H1 (cell line): ENCODE measurements at regions not wholly inside any gene's neighbourhood (a gene's known extent, or its start where the extent isn't known, plus 50 kb on each side); places are given as distances from the start of the nearest gene placed in this dataset.
A peak's percentile ranks its signal among the peaks of the same experiment; 100 is the strongest.

Experiments
- CTCF ChIA-PET: fragments of 300-600 bp; sonication (Branson Sonifier 250); formaldehyde crosslinking; loops from one replicate; lab custom pipeline; 2021; ENCODE audit not compliant: partially characterized antibody; lab: Charles Lee
- POLR2A ChIA-PET: fragments of 300-600 bp; sonication (Branson Sonifier 250); formaldehyde crosslinking; loops from one replicate; lab custom pipeline; 2021; ENCODE audit warnings: inconsistent platforms; ENCODE audit not compliant: partially characterized antibody; lab: Charles Lee
- DNase-seq, 2 experiments: peaks; one replicate each; pipeline versions ENCODE4 v3.0.0 to v3.0.0-alpha.2; 2010 to 2022; ENCODE audit warnings: low spot score in 2 of 2, low read depth in 1 of 2, mixed read lengths in 1 of 2
- FAIRE-seq: peaks from 2 replicates; lab custom pipeline; 2011; peaks lifted over from hg19 to GRCh38; lab: Jason Lieb, UNC
- H2AFZ ChIP-seq: 2 replicates; pipeline ENCODE4 v1.8.1; 2012; ENCODE audit warnings: low read length, inconsistent platforms
- H2AK5ac ChIP-seq: 2 replicates; pipeline ENCODE4 v1.6.1; 2013; ENCODE audit warnings: low read depth, low read length
- H2BK120ac ChIP-seq: replicated peaks from 2 replicates; pipeline ENCODE3; 2013; ENCODE audit warnings: low read depth, low read length, inconsistent platforms
- H2BK12ac ChIP-seq: 2 replicates; pipeline ENCODE4 v1.6.1; 2013; ENCODE audit warnings: low read depth, low read length
- H2BK15ac ChIP-seq: 2 replicates; pipeline ENCODE4 v1.6.1; 2013; ENCODE audit warnings: low read length
- H2BK20ac ChIP-seq: 2 replicates; pipeline ENCODE4 v1.6.1; 2013; ENCODE audit warnings: low read length
- H2BK5ac ChIP-seq: 2 replicates; pipeline ENCODE4 v1.6.1; 2013; ENCODE audit warnings: low read depth, low read length
- H3K14ac ChIP-seq: 2 replicates; pipeline ENCODE4 v1.6.1; 2013; ENCODE audit warnings: inconsistent platforms; ENCODE audit not compliant: insufficient read length
- H3K18ac ChIP-seq: 2 replicates; pipeline ENCODE4 v1.6.1; 2013; ENCODE audit warnings: low read length; ENCODE audit errors: extremely low read depth
- H3K23ac ChIP-seq: 2 replicates; pipeline ENCODE4 v1.6.1; 2013; ENCODE audit warnings: inconsistent platforms; ENCODE audit not compliant: insufficient read length
- H3K23me2 ChIP-seq: 2 replicates; pipeline ENCODE4 v1.6.1; 2013; ENCODE audit warnings: low read depth, low read length
- H3K27ac ChIP-seq: 2 replicates; pipeline ENCODE4 v1.6.1; 2011; ENCODE audit warnings: low read depth, low read length, inconsistent platforms
- H3K27me3 ChIP-seq, 4 experiments: replicated peaks in 1 of 4; 1 replicate in 1 of 4; 2 replicates in 3 of 4; pipeline versions ENCODE4 v1.6.1 to v1.8.1; 2011 to 2013; ENCODE audit warnings: low read length in 3 of 4, mild to moderate bottlenecking in 3 of 4, inconsistent platforms in 2 of 4, mixed read lengths in 2 of 4, moderate library complexity in 1 of 4; ENCODE audit not compliant: control insufficient read depth in 3 of 4, insufficient read depth in 3 of 4; ENCODE audit errors: extremely low read depth in 1 of 4
- H3K36me3 ChIP-seq, 4 experiments: 2 replicates each; pipeline versions ENCODE4 v1.6.1 to v1.8.1; 2011 to 2013; ENCODE audit warnings: mild to moderate bottlenecking in 4 of 4, low read length in 3 of 4, moderate library complexity in 2 of 4, control low read depth in 1 of 4, inconsistent platforms in 1 of 4; ENCODE audit not compliant: insufficient read depth in 4 of 4, control insufficient read depth in 2 of 4
- H3K4ac ChIP-seq: replicated peaks from 2 replicates; pipeline ENCODE3; 2013; ENCODE audit warnings: low read length, low read depth, mixed read lengths, inconsistent platforms; ENCODE audit not compliant: insufficient read length
- H3K4me1 ChIP-seq, 4 experiments: replicated peaks in 1 of 4; 1 replicate in 1 of 4; 2 replicates in 3 of 4; pipeline versions ENCODE4 v1.6.1 to v1.8.1; 2011 to 2013; ENCODE audit warnings: low read length in 3 of 4, inconsistent platforms in 2 of 4, mixed read lengths in 1 of 4; ENCODE audit not compliant: insufficient read depth in 4 of 4, control insufficient read depth in 3 of 4
- H3K4me2 ChIP-seq, 2 experiments: 2 replicates each; pipeline versions ENCODE4 v1.6.1 to v1.8.1; 2011 to 2013; ENCODE audit warnings: low read depth in 2 of 2, low read length in 2 of 2, control low read depth in 1 of 2, inconsistent platforms in 1 of 2, mild to moderate bottlenecking in 1 of 2; ENCODE audit not compliant: insufficient read depth in 1 of 2
- H3K4me3 ChIP-seq, 4 experiments: fragments of 200-600, 300-600 bp in 1 of 4; sonication (generic), shearing (Covaris generic), sonication (Bioruptor Twin) in 1 of 4; 2 replicates each; pipeline versions ENCODE4 v1.5.1 to v1.8.1; 2011 to 2016; ENCODE audit warnings: low read length in 4 of 4, low read depth in 3 of 4, control low read depth in 2 of 4, inconsistent platforms in 2 of 4, mild to moderate bottlenecking in 2 of 4, mixed read lengths in 1 of 4, moderate library complexity in 1 of 4; ENCODE audit not compliant: insufficient read depth in 2 of 4; ENCODE audit errors: extremely low read depth in 1 of 4
- H3K56ac ChIP-seq: replicated peaks from 2 replicates; pipeline ENCODE3; 2013; ENCODE audit warnings: low read depth, mild to moderate bottlenecking, mixed read lengths, low read length, inconsistent platforms; ENCODE audit not compliant: insufficient read length
- H3K79me1 ChIP-seq: 2 replicates; pipeline ENCODE4 v1.6.1; 2013; ENCODE audit warnings: low read depth, low read length, control low read depth
- H3K79me2 ChIP-seq, 2 experiments: 2 replicates each; pipeline versions ENCODE4 v1.6.1 to v1.8.1; 2012 to 2013; ENCODE audit warnings: low read length in 2 of 2, mild to moderate bottlenecking in 2 of 2, inconsistent platforms in 1 of 2; ENCODE audit not compliant: insufficient read depth in 2 of 2, control insufficient read depth in 1 of 2
- H3K9ac ChIP-seq, 4 experiments: replicated peaks in 1 of 4; 1 replicate in 1 of 4; 2 replicates in 3 of 4; pipeline versions ENCODE4 v1.6.1 to v1.8.1; 2011 to 2013; ENCODE audit warnings: low read depth in 3 of 4, low read length in 3 of 4, control low read depth in 2 of 4, mild to moderate bottlenecking in 2 of 4, moderate library complexity in 2 of 4, inconsistent platforms in 1 of 4; ENCODE audit errors: extremely low read depth in 1 of 4
- H3K9me3 ChIP-seq, 2 experiments: 2 replicates each; pipeline versions ENCODE4 v1.6.1 to v1.8.1; 2012 to 2013; ENCODE audit warnings: mild to moderate bottlenecking in 2 of 2, moderate library complexity in 2 of 2, control low read depth in 1 of 2, inconsistent platforms in 1 of 2, low read depth in 1 of 2, low read length in 1 of 2, mixed read lengths in 1 of 2; ENCODE audit not compliant: insufficient read depth in 2 of 2
- H4K20me1 ChIP-seq, 2 experiments: replicated peaks in 1 of 2; 2 replicates each; pipeline versions ENCODE3 to v1.8.1; 2011 to 2013; ENCODE audit warnings: inconsistent platforms in 2 of 2, low read length in 2 of 2, mild to moderate bottlenecking in 1 of 2; ENCODE audit not compliant: insufficient read depth in 2 of 2, control insufficient read depth in 1 of 2
- H4K5ac ChIP-seq: 2 replicates; pipeline ENCODE4 v1.6.1; 2013; ENCODE audit warnings: low read length, low read depth, mixed read lengths, inconsistent platforms; ENCODE audit not compliant: insufficient read length
- H4K8ac ChIP-seq: 2 replicates; pipeline ENCODE4 v1.8.0; 2013; ENCODE audit warnings: mild to moderate bottlenecking, moderate library complexity, low read length, inconsistent platforms; ENCODE audit not compliant: insufficient read depth; ENCODE audit errors: extremely low read depth
- H4K91ac ChIP-seq: replicated peaks from 2 replicates; pipeline ENCODE3; 2013; ENCODE audit warnings: low read length, mixed read lengths, inconsistent platforms; ENCODE audit not compliant: insufficient read length
- EZH2 ChIP-seq: fragments of 200-600 bp; sonication (generic); IDR thresholded peaks from 2 replicates; pipeline ENCODE4 v1.7.1; 2012; ENCODE audit warnings: low read depth, mild to moderate bottlenecking, moderate library complexity, low read length, inconsistent platforms; ENCODE audit not compliant: severe bottlenecking
- FOSL1 ChIP-seq: IDR thresholded peaks from 2 replicates; pipeline ENCODE4 v1.6.1; 2011; ENCODE audit warnings: mild to moderate bottlenecking, low read depth, low read length, moderate library complexity; ENCODE audit not compliant: insufficient read depth
- JUN ChIP-seq: IDR thresholded peaks from 2 replicates; pipeline ENCODE4 v1.6.1; 2011; ENCODE audit warnings: low read depth, mild to moderate bottlenecking, improper control_type of control experiment, low read length
- JUND ChIP-seq: IDR thresholded peaks from 2 replicates; pipeline ENCODE4 v1.6.1; 2011; ENCODE audit warnings: mild to moderate bottlenecking, improper control_type of control experiment, low read length
- NANOG ChIP-seq: IDR thresholded peaks from 2 replicates; pipeline ENCODE4 v1.6.1; 2011; ENCODE audit warnings: low read length, low read depth, mild to moderate bottlenecking, inconsistent platforms; ENCODE audit not compliant: insufficient read depth, poor library complexity, severe bottlenecking
- RAD21 ChIP-seq, 2 experiments: IDR thresholded peaks in 1 of 2; conservative IDR thresholded peaks in 1 of 2; 2 replicates each; pipeline ENCODE4 v1.6.1; 2011; ENCODE audit warnings: low read depth in 2 of 2, low read length in 2 of 2, improper control_type of control experiment in 1 of 2, inconsistent platforms in 1 of 2, mild to moderate bottlenecking in 1 of 2, moderate library complexity in 1 of 2
- SP2 ChIP-seq: IDR thresholded peaks from 2 replicates; pipeline ENCODE4 v1.6.1; 2012; ENCODE audit warnings: mild to moderate bottlenecking, low read length, inconsistent platforms
- TEAD4 ChIP-seq: IDR thresholded peaks from 2 replicates; pipeline ENCODE4 v1.6.1; 2012; ENCODE audit warnings: low read depth, low read length, inconsistent platforms, mixed read lengths
- YY1 ChIP-seq: IDR thresholded peaks from 2 replicates; pipeline ENCODE4 v1.6.1; 2011; ENCODE audit warnings: low read depth, mild to moderate bottlenecking, low read length
- WGBS, 2 experiments: shearing (Covaris generic) in 1 of 2; methylation state at CpG; one replicate each; pipeline versions ENCODE4 v1.1.6 to v1.1.7; 2013 to 2015; ENCODE audit warnings: low lambda C conversion rate in 2 of 2, mixed read lengths in 2 of 2, inconsistent platforms in 1 of 2, low coverage in 1 of 2, missing lambda C conversion rate in 1 of 2; ENCODE audit not compliant: insufficient replicate concordance in 2 of 2, insufficient coverage in 1 of 2, insufficient read length in 1 of 2; ENCODE audit errors: extremely low coverage in 1 of 2, missing lambda C conversion rate in 1 of 2; 5-methylcytosine and 5-hydroxymethylcytosine counted together

DNA sequence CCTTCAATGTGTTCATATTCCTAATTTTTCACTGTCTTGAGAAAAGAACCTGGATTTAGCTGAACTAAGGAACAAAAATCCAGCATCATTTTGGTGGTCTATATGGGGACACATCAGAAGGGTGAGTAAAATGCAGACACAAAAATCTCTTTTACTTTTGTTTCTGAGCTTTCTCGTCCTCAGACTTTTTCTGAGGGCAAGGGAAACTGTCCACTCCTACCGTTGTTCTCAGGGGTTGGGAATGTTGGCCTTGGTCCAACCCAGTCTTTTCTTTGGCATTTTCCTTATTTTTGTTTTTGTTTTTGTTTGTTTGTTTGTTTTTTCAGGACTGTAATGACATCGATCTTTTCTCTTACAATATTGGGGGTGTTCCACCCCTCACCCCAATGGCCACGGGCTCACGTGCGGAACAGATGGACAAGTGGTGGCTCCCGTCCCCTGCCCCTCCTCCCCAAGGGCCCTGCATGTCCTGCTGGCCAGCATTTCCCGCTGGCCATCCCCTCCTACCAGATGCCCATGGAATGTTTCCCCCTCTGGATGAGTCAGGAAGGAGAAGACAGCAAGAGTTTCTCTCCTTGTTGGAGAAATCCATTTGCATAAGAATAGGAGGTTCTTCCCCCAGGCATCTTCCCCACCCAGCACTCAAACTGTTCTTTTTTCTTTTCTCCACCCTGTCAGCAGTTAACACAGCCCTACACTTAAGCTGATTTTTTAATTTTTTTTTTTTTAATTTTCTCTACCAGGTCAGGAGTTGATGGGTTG lies 305.4 kb upstream of the NDST4 start:
- no peak for FAIRE-seq
- peak in 1 of 2 experiments; percentile 15 for DNase-seq

More for the DNA sequence above, 305.4 kb upstream of the NDST4 start:
- no peak overlapping the region for H2BK120ac ChIP-seq
- no peaks in the 10 kb centered on the region for H3K79me1 ChIP-seq
- no peaks in the 10 kb centered on the region for H3K79me2 ChIP-seq
- H3K4ac ChIP-seq, result no peak overlapping the region
- POLR2A ChIA-PET, result no interaction called here
- H3K56ac ChIP-seq, result no peak overlapping the region
- H3K23ac ChIP-seq, result no peak overlapping the region
- WGBS, 2 experiments, result 78% methylated on average over 8 of the region's 8 CpGs; no CpG with 5 or more reads in 1 of the 2 experiments
- H4K91ac ChIP-seq, result no peak overlapping the region
- H3K18ac ChIP-seq, result no peak overlapping the region
- no peaks in the 10 kb centered on the region for H3K23me2 ChIP-seq
- H2BK12ac ChIP-seq, result no peak overlapping the region
- H3K27ac ChIP-seq, result no peak overlapping the region
- H2AFZ ChIP-seq, result no peak overlapping the region
- CTCF ChIA-PET, result no interaction called here
- H4K20me1 ChIP-seq, result no peaks in the 10 kb centered on the region
- H3K9ac ChIP-seq, result no peak overlapping the region
- no peak for TF ChIP-seq SP2
- no peak for TF ChIP-seq YY1
- no peak for TF ChIP-seq JUND
- TF ChIP-seq TEAD4, result 0 out of 2 replicates have a peak, but pooled peaks have one; percentile 41
- no peak for TF ChIP-seq NANOG
- no peak for TF ChIP-seq RAD21 (IDR thresholded peaks at IDR 0.05 in 1 of 2, conservative IDR thresholded peaks at IDR 0.05 in 1 of 2; ENCODE audit: low read depth in 2 of 2, low read length in 2 of 2)
- TF ChIP-seq EZH2, result no peak
- no peak for TF ChIP-seq FOSL1
- TF ChIP-seq JUN, result no peak
- TF ChIP-seq, all 59 proteins: peak for 1
- no peak overlapping the region for H2BK15ac ChIP-seq
- H3K4me2 ChIP-seq, result no peak overlapping the region
- no peak overlapping the region for H3K4me3 ChIP-seq
- no peaks in the 10 kb centered on the region; a peak in 2 of 8 replicates for H3K36me3 ChIP-seq
- H3K4me1 ChIP-seq, result peaks cover 0 to 3% (median 0%) of the 10 kb centered on the region in 4 experiments; a peak in 1 of 7 replicates
- no peak overlapping the region for H3K14ac ChIP-seq
- no peaks in the 10 kb centered on the region for H3K27me3 ChIP-seq
- H2BK20ac ChIP-seq, result no peak overlapping the region
- peaks cover 11 to 20% of the 10 kb centered on the region in 2 experiments for H3K9me3 ChIP-seq
- H4K5ac ChIP-seq, result no peak overlapping the region
- H2BK5ac ChIP-seq, result no peak overlapping the region
- H4K8ac ChIP-seq, result no peak overlapping the region
- H2AK5ac ChIP-seq, result no peak overlapping the region
